IMR-90 (cell line): ENCODE measurements at regions not wholly inside any gene's neighbourhood (a gene's known extent, or its start where the extent isn't known, plus 50 kb on each side); places are given as distances from the start of the nearest gene placed in this dataset.

Experiments used
- ATAC-seq: fragments of 200-7000 bp; cut with Tn5 transposase; 2 replicates; pipeline ENCODE4 v1.9.1; 2020; ENCODE audit warnings: low read depth, mild to moderate bottlenecking, moderate library complexity
- BruUV-seq: library from RNA; stranded (reverse); fragments of 400-500 nt; replicated peaks from 2 replicates; lab custom pipeline; 2021; lab: Mats Ljungman, UMichigan
- CTCF ChIA-PET: fragments of 300-600 bp; formaldehyde crosslinking; extraction: SDS; loops from one replicate; lab custom pipeline; 2021; ENCODE audit warnings: antibody characterized with exemption; lab: Yijun Ruan, JAX
- POLR2A ChIA-PET: fragments of 300-600 bp; sonication (Branson Sonifier 250); formaldehyde crosslinking; loops from one replicate; lab custom pipeline; 2022; ENCODE audit warnings: antibody characterized with exemption; ENCODE audit not compliant: unreplicated experiment; lab: Charles Lee
- DNase-seq: peaks from one replicate; pipeline ENCODE4 v3.0.0; 2013
- H2AFZ ChIP-seq: replicated peaks from 2 replicates; pipeline ENCODE3; 2013; ENCODE audit warnings: low read length, mild to moderate bottlenecking; ENCODE audit not compliant: poor library complexity
- H2AK5ac ChIP-seq: 2 replicates; pipeline ENCODE4 v1.6.1; 2013; ENCODE audit warnings: low read depth, low read length, inconsistent platforms
- H2AK9ac ChIP-seq: replicated peaks from 2 replicates; pipeline ENCODE3; 2013; ENCODE audit warnings: mild to moderate bottlenecking, low read depth, low read length, moderate library complexity; ENCODE audit not compliant: poor library complexity
- H2BK120ac ChIP-seq: 2 replicates; pipeline ENCODE4 v1.6.1; 2013; ENCODE audit warnings: low read depth, low read length, inconsistent platforms
- H2BK15ac ChIP-seq: 3 replicates; pipeline ENCODE4 v1.6.1; 2013; ENCODE audit warnings: low read depth, low read length, inconsistent platforms
- H2BK20ac ChIP-seq: 2 replicates; pipeline ENCODE4 v1.6.1; 2013; ENCODE audit warnings: low read depth, mild to moderate bottlenecking, inconsistent platforms, low read length, moderate library complexity
- H2BK5ac ChIP-seq: 2 replicates; pipeline ENCODE4 v1.6.1; 2013; ENCODE audit warnings: mild to moderate bottlenecking, low read depth, low read length, inconsistent platforms; ENCODE audit not compliant: poor library complexity, severe bottlenecking
- H3K14ac ChIP-seq: replicated peaks from 2 replicates; pipeline ENCODE4 v1.6.1; 2013; ENCODE audit warnings: low read depth, low read length, inconsistent platforms
- H3K18ac ChIP-seq: 2 replicates; pipeline ENCODE4 v1.6.1; 2013; ENCODE audit warnings: low read depth, low read length, control low read depth
- H3K23ac ChIP-seq: 2 replicates; pipeline ENCODE4 v1.6.1; 2013; ENCODE audit warnings: low read depth, low read length, inconsistent platforms
- H3K27ac ChIP-seq: 2 replicates; pipeline ENCODE4 v1.5.1; 2013; ENCODE audit warnings: mild to moderate bottlenecking, control low read depth, low read length; ENCODE audit not compliant: insufficient read depth
- H3K27me3 ChIP-seq: 2 replicates; pipeline ENCODE4 v1.6.1; 2013; ENCODE audit warnings: low read length; ENCODE audit not compliant: control insufficient read depth, insufficient read depth
- H3K36me3 ChIP-seq: 2 replicates; pipeline ENCODE4 v1.6.1; 2013; ENCODE audit warnings: low read length, mixed read lengths; ENCODE audit not compliant: control insufficient read depth, insufficient read depth
- H3K4ac ChIP-seq: 2 replicates; pipeline ENCODE4 v1.6.1; 2013; ENCODE audit warnings: low read depth, low read length, inconsistent platforms
- H3K4me1 ChIP-seq: 2 replicates; pipeline ENCODE4 v1.6.1; 2013; ENCODE audit warnings: low read length, mixed read lengths; ENCODE audit not compliant: control insufficient read depth, insufficient read depth
- H3K4me2 ChIP-seq: 2 replicates; pipeline ENCODE4 v1.6.1; 2013; ENCODE audit warnings: low read depth, mild to moderate bottlenecking, control low read depth, low read length, moderate library complexity
- H3K4me3 ChIP-seq: 2 replicates; pipeline ENCODE4 v1.5.1; 2013; ENCODE audit warnings: low read depth, mild to moderate bottlenecking, control low read depth, low read length, moderate library complexity; ENCODE audit not compliant: insufficient read depth
- H3K56ac ChIP-seq: 2 replicates; pipeline ENCODE4 v1.6.1; 2013; ENCODE audit warnings: low read length, inconsistent platforms; ENCODE audit not compliant: insufficient read depth; ENCODE audit errors: extremely low read depth
- H3K79me1 ChIP-seq, 2 experiments: 2 replicates each; pipeline ENCODE4 v1.6.1; 2013; ENCODE audit warnings: low read length in 2 of 2, inconsistent platforms in 1 of 2, low read depth in 1 of 2
- H3K9ac ChIP-seq: 2 replicates; pipeline ENCODE4 v1.6.1; 2013; ENCODE audit warnings: low read depth, low read length, control low read depth
- H3K9me1 ChIP-seq: 2 replicates; pipeline ENCODE4 v1.6.1; 2013; ENCODE audit warnings: low read length, inconsistent platforms; ENCODE audit not compliant: insufficient read depth
- H3K9me3 ChIP-seq: 2 replicates; pipeline ENCODE4 v1.6.1; 2013; ENCODE audit warnings: low read length; ENCODE audit not compliant: control insufficient read depth, insufficient read depth
- H4K20me1 ChIP-seq: 2 replicates; pipeline ENCODE4 v1.6.1; 2013; ENCODE audit warnings: low read length, inconsistent platforms; ENCODE audit not compliant: insufficient read depth
- H4K5ac ChIP-seq: 2 replicates; pipeline ENCODE4 v1.6.1; 2013; ENCODE audit warnings: mild to moderate bottlenecking, low read depth, low read length, control low read depth
- H4K8ac ChIP-seq, 2 experiments: 2 replicates each; pipeline ENCODE4 v1.6.1; 2013; ENCODE audit warnings: low read depth in 2 of 2, low read length in 2 of 2, control low read depth in 1 of 2, inconsistent platforms in 1 of 2
- H4K91ac ChIP-seq: 2 replicates; pipeline ENCODE4 v1.6.1; 2013; ENCODE audit warnings: low read depth, low read length, inconsistent platforms; ENCODE audit not compliant: insufficient read depth
- BHLHE40 ChIP-seq: fragments of 150-350 bp; IDR thresholded peaks from 2 replicates; pipeline ENCODE4 v1.6.1; 2016; ENCODE audit warnings: mild to moderate bottlenecking, low read depth, low read length
- CEBPB ChIP-seq: IDR thresholded peaks from 2 replicates; pipeline ENCODE4 v1.6.1; 2012; ENCODE audit warnings: low read depth, low read length, improper control_type of control experiment
- CHD1 ChIP-seq: IDR thresholded peaks from 2 replicates; pipeline ENCODE4 v1.6.1; 2012; ENCODE audit warnings: low read depth, low read length, improper control_type of control experiment
- MAFK ChIP-seq: IDR thresholded peaks from 2 replicates; pipeline ENCODE4 v1.6.1; 2012; ENCODE audit warnings: low read depth, low read length, improper control_type of control experiment
- RCOR1 ChIP-seq: IDR thresholded peaks from 2 replicates; pipeline ENCODE4 v1.6.1; 2012; ENCODE audit warnings: mild to moderate bottlenecking, low read length, improper control_type of control experiment; ENCODE audit not compliant: insufficient replicate concordance
- SMC3 ChIP-seq: fragments of 150-350 bp; IDR thresholded peaks from 2 replicates; pipeline ENCODE4 v1.6.1; 2016; ENCODE audit warnings: low read depth, mild to moderate bottlenecking, antibody characterized with exemption, low read length, moderate library complexity
- WGBS, 2 experiments: methylation state at CpG; one replicate each; pipeline versions ENCODE4 v1.1.5 to v1.1.7; 2013; ENCODE audit warnings: missing lambda C conversion rate in 2 of 2; ENCODE audit not compliant: insufficient read length in 1 of 2; ENCODE audit errors: extremely low coverage in 2 of 2; 5-methylcytosine and 5-hydroxymethylcytosine counted together
- dilution Hi-C: fragments of 300-500 bp; cut with HindIII; formaldehyde crosslinking; loops from one replicate; pipeline ENCODE4 v1.14.3; 2018; ENCODE audit warnings: low sequenced_read_pairs; ENCODE audit not compliant: unreplicated experiment
- in situ Hi-C: fragments of 300-500 bp; cut with MboI; formaldehyde crosslinking; loops from 3 replicates; pipeline ENCODE4 v1.14.3; 2019; ENCODE audit warnings: low sequenced_read_pairs, inconsistent platforms, mixed read lengths
- intact Hi-C: fragments of 100-400 bp; cut with micrococcal nuclease; formaldehyde crosslinking; loops from 2 replicates; pipeline ENCODE4 v1.10.0; 2022

DNA sequence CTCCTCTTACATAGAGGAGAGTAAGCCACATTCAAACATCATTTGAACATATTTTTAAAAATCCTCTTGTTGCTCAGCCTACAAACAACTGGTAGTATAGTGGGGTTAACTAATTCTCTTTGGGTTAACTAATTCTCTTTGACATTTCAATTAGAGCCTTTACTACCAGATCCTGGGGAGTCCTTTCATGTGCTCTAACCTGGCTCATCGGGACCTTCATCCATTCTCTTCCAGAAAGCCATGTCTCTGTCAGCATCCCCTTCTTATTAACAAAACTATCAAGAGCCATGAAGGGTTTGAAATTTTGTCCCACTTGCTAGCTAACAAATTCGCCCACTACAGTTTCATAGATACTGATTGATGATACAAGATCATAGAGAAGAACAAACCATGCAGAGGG lies 349.8 kb upstream of the PABPC4L start:
- Histone ChIP-seq H3K23ac (no peak overlapping the region), H3K4ac (no peak overlapping the region), H2BK20ac (no peak overlapping the region), H3K9me1 (no peaks in the 10 kb centered on the region), H3K9me3 (peaks cover 2% of the 10 kb centered on the region; the same call in 1 of the 2 replicates), H3K79me1 (no peaks in the 10 kb centered on the region), H3K18ac (no peak overlapping the region), H3K36me3 (no peaks in the 10 kb centered on the region), H4K8ac (no peak overlapping the region), H4K91ac (no peak overlapping the region), H2AK9ac (no peak overlapping the region), H3K27me3 (no peaks in the 10 kb centered on the region), H4K5ac (no peak overlapping the region), H2AFZ (no peak overlapping the region), H2AK5ac (no peak overlapping the region), H2BK15ac (no peak overlapping the region), H3K9ac (no peak overlapping the region), H2BK5ac (no peak overlapping the region), H2BK120ac (no peak overlapping the region), H3K4me2 (no peak overlapping the region), H3K4me1 (no peaks in the 10 kb centered on the region), H3K14ac (no peak overlapping the region), H3K56ac (no peak overlapping the region), H3K4me3 (no peak overlapping the region), H4K20me1 (no peaks in the 10 kb centered on the region), H3K27ac (no peak overlapping the region)
- intact Hi-C loops (no loop called here), dilution Hi-C loops (no loop called here), in situ Hi-C loops (no loop called here)
- DNase-seq (no peak), ATAC-seq (no peak)
- WGBS, 2 experiments: 40% methylated on average over 1 of the region's 2 CpGs; no CpG with 5 or more reads in 1 of the 2 experiments
- POLR2A ChIA-PET: no interaction called here
- no TSS peak for BruUV-seq
- TF ChIP-seq CEBPB (no peak), CHD1 (no peak), SMC3 (no peak), RCOR1 (no peak), BHLHE40 (no peak), MAFK (no peak)
- CTCF ChIA-PET: no interaction called here
